ENCODE measurements at regions not wholly inside any gene's neighbourhood (a gene's known extent, or its start where the extent isn't known, plus 50 kb on each side); places are given as distances from the start of the nearest gene placed in this dataset.

GRCh38 chr13:85508683-85509329 lies 290.4 kb downstream of the SLITRK6 start:
- Histone ChIP-seq H3K27me3 (no peaks in the 10 kb centered on the region), H3K27ac (no peak overlapping the region), H3K9ac (ENCODE audit: low read depth in 2 of 2, low read length in 2 of 2) (no peak overlapping the region), H3K9me3 (no peaks in the 10 kb centered on the region), H3K36me3 (no peaks in the 10 kb centered on the region), H3K4me3 (no peak overlapping the region), H3K4me1 (no peaks in the 10 kb centered on the region)
- intact Hi-C loops (cut with DNase I), result no loop called here
- no peak for DNase-seq
- TF ChIP-seq, protein P1, sequence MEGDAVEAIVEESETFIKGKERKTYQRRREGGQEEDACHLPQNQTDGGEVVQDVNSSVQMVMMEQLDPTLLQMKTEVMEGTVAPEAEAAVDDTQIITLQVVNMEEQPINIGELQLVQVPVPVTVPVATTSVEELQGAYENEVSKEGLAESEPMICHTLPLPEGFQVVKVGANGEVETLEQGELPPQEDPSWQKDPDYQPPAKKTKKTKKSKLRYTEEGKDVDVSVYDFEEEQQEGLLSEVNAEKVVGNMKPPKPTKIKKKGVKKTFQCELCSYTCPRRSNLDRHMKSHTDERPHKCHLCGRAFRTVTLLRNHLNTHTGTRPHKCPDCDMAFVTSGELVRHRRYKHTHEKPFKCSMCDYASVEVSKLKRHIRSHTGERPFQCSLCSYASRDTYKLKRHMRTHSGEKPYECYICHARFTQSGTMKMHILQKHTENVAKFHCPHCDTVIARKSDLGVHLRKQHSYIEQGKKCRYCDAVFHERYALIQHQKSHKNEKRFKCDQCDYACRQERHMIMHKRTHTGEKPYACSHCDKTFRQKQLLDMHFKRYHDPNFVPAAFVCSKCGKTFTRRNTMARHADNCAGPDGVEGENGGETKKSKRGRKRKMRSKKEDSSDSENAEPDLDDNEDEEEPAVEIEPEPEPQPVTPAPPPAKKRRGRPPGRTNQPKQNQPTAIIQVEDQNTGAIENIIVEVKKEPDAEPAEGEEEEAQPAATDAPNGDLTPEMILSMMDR (IDR thresholded peaks at IDR 0.05), result no peak

- Histone ChIP-seq H3K27ac (no peak overlapping the region), H3K4me3 (no peak overlapping the region), H3K9me3 (no peaks in the 10 kb centered on the region), H3K27me3 (no peaks in the 10 kb centered on the region), H3K36me3 (no peaks in the 10 kb centered on the region), H3K9ac (ENCODE audit: low read depth in 2 of 2, low read length in 2 of 2) (no peak overlapping the region), H3K4me1 (no peaks in the 10 kb centered on the region)
- TF ChIP-seq, protein P1 (IDR thresholded peaks at IDR 0.05), result no peak
- intact Hi-C loops (cut with DNase I), result no loop called here
- no peak for DNase-seq
These were observed 295.4 kb downstream of the SLITRK6 start for GRCh38 chr13:85503797-85504196.

DNA sequence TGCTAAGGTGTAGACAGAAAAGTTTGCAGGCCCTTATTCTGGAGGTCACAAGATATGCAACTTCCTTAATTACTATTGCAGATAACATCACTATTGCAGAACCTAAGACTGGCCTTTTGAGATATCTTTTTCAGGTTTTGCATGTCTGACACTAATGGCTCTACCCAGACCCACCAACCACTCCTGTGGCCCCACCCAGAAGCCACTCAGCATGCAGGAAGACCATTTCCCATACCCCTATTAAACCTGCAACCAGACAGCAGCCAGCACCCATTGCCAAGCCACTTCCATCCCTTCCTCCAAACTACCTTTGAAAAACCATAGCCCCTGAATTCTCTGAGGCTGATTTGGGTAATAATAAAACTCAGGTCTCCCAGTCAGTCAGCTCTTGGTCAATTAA lies 297.6 kb downstream of the SLITRK6 start:
- no peaks in the 10 kb centered on the region for H3K27me3 ChIP-seq
- intact Hi-C loops (cut with DNase I), result no loop called here
- no peaks in the 10 kb centered on the region for H3K9me3 ChIP-seq
- no peak overlapping the region for H3K27ac ChIP-seq
- TF ChIP-seq, protein P1 (IDR thresholded peaks at IDR 0.05), result no peak
- no peaks in the 10 kb centered on the region for H3K36me3 ChIP-seq
- no peak overlapping the region for H3K4me3 ChIP-seq
- H3K9ac ChIP-seq (ENCODE audit: low read depth in 2 of 2, low read length in 2 of 2), result no peak overlapping the region
- DNase-seq, result no peak
- H3K4me1 ChIP-seq, result no peaks in the 10 kb centered on the region

GRCh38 chr13:85500696-85501256 lies 298.4 kb downstream of the SLITRK6 start:
- H3K4me3 ChIP-seq, result no peak overlapping the region
- DNase-seq, result no peak
- H3K9ac ChIP-seq (ENCODE audit: low read depth in 2 of 2, low read length in 2 of 2), result no peak overlapping the region
- no peaks in the 10 kb centered on the region for H3K36me3 ChIP-seq
- TF ChIP-seq, protein P1 (IDR thresholded peaks at IDR 0.05), result no peak
- intact Hi-C loops (cut with DNase I), result no loop called here
- no peaks in the 10 kb centered on the region for H3K27me3 ChIP-seq
- H3K9me3 ChIP-seq, result no peaks in the 10 kb centered on the region
- no peak overlapping the region for H3K27ac ChIP-seq
- no peaks in the 10 kb centered on the region for H3K4me1 ChIP-seq

- Histone ChIP-seq H3K4me1 (no peaks in the 10 kb centered on the region), H3K9me3 (no peaks in the 10 kb centered on the region), H3K27ac (no peak overlapping the region), H3K9ac (ENCODE audit: low read depth in 2 of 2, low read length in 2 of 2) (no peak overlapping the region), H3K4me3 (no peak overlapping the region), H3K27me3 (no peaks in the 10 kb centered on the region), H3K36me3 (no peaks in the 10 kb centered on the region)
- intact Hi-C loops (cut with DNase I), result no loop called here
- no peak for DNase-seq
- TF ChIP-seq, protein P1 (IDR thresholded peaks at IDR 0.05), result no peak
These were observed 300.4 kb downstream of the SLITRK6 start for GRCh38 chr13:85498774-85499173.
